ENCODE measurements at regions not wholly inside any gene's neighbourhood (a gene's known extent, or its start where the extent isn't known, plus 50 kb on each side); places are given as distances from the start of the nearest gene placed in this dataset.
"Not testable (repeated sequence)": the region's sequence is repeated elsewhere in the genome, so short reads cannot be mapped to it uniquely, and the experiment has no call there.

DNA sequence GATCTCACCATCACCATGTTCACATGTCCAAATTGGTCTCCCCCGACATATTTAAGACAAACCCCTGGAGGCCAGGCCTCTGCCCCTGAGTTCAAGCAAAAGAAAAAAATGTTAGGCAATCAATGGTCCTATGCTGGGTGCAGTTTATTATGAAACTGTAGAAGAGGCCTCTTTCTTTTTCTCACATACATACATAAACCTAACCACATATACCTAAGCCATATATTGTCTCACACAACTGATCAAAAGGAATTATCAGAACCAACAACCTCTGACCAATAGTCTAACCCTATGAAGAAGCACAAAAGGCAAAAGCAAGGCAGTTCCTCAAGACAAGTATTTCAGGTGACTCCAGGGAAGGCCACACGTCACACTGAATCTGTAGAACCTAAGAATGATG is 49.9 kb downstream of the ILRUN start:
- intact Hi-C loops (cut with DNase I), result no loop called here
- TF ChIP-seq, protein P1, sequence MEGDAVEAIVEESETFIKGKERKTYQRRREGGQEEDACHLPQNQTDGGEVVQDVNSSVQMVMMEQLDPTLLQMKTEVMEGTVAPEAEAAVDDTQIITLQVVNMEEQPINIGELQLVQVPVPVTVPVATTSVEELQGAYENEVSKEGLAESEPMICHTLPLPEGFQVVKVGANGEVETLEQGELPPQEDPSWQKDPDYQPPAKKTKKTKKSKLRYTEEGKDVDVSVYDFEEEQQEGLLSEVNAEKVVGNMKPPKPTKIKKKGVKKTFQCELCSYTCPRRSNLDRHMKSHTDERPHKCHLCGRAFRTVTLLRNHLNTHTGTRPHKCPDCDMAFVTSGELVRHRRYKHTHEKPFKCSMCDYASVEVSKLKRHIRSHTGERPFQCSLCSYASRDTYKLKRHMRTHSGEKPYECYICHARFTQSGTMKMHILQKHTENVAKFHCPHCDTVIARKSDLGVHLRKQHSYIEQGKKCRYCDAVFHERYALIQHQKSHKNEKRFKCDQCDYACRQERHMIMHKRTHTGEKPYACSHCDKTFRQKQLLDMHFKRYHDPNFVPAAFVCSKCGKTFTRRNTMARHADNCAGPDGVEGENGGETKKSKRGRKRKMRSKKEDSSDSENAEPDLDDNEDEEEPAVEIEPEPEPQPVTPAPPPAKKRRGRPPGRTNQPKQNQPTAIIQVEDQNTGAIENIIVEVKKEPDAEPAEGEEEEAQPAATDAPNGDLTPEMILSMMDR (IDR thresholded peaks at IDR 0.05), result no peak
- no peak overlapping the region for H3K4me3 ChIP-seq
- no peaks in the 10 kb centered on the region for H3K4me1 ChIP-seq
- H3K9me3 ChIP-seq, result no peaks in the 10 kb centered on the region
- H3K27ac ChIP-seq, result no peak overlapping the region
- H3K27me3 ChIP-seq, result no peaks in the 10 kb centered on the region
- peaks cover 40% of the 10 kb centered on the region for H3K36me3 ChIP-seq
- ATAC-seq, result no peak
- no peak for DNase-seq

DNA sequence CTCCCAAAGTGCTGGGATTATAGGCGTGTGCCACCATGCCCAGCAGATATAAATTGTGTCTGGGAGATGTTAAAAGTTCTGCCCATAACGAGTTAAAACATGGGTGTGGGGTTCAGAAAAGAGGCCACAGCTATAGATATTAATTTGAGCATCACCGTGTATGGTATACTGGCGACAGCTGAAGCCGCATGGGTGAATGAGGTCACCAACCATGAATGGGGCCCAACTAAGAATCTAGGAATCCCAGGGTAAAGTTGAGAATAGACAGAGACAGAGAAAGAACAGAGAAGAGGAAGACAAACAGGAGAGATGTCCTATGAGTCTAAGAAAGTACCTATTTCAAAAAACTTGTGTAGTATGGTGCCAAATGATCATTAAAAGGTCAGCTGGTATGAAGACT is 50.9 kb downstream of the ILRUN start:
- TF ChIP-seq, protein P1 (IDR thresholded peaks at IDR 0.05), result no peak
- ATAC-seq, result no peak
- Histone ChIP-seq H3K36me3 (peaks cover 42% of the 10 kb centered on the region), H3K27me3 (no peaks in the 10 kb centered on the region), H3K27ac (no peak overlapping the region), H3K9me3 (no peaks in the 10 kb centered on the region), H3K4me1 (no peaks in the 10 kb centered on the region), H3K4me3 (no peak overlapping the region)
- DNase-seq, result no peak
- intact Hi-C loops (cut with DNase I), result no loop called here

DNA sequence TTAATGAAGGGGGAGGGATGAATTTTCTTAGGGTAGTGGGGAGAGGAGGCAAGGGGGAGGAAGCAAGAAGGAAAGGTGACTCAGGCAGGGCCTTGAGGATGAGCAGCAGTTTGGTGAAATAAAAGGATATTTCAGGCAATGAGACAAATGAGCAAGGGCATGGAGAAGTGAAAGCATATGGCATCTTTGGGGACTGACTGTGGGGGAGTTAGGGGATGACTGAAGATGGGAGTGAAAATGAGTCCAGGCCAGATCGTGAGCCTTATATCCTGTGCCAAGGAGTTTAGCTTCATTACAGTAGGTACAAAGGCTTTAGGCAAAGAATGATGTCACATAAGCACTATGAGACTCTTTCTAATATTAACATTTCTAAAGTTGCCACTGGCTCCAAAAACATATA is 51.9 kb downstream of the ILRUN start:
- H3K4me3 ChIP-seq, result no peak overlapping the region
- intact Hi-C loops (cut with DNase I), result no loop called here
- DNase-seq, result no peak
- no peaks in the 10 kb centered on the region for H3K4me1 ChIP-seq
- H3K36me3 ChIP-seq, result peaks cover 42% of the 10 kb centered on the region
- H3K9me3 ChIP-seq, result no peaks in the 10 kb centered on the region
- H3K27me3 ChIP-seq, result no peaks in the 10 kb centered on the region
- no peak for ATAC-seq
- TF ChIP-seq, protein P1 (IDR thresholded peaks at IDR 0.05), result no peak
- no peak overlapping the region for H3K27ac ChIP-seq

DNA sequence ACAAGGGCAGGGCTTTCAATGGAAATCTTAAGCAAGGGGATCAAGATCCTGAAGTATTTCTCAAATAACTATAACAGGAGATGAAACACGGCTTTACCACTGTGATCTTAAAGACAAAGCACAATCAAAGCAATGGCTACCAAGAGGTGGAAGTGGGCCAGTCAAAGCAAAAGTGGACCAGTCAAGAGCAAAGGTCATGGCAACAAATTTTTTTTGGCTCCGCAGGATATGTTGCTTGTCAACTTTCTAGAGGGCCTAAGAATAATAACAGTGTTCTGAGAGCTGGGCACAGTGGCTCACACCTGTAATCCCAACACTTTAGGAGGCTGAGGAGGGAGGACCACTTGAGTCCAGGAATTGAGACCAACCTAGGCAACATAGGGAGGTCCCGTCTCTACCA is 54.1 kb downstream of the ILRUN start:
- DNase-seq, result no peak
- TF ChIP-seq, protein P1 (IDR thresholded peaks at IDR 0.05), result no peak
- H3K4me1 ChIP-seq, result no peaks in the 10 kb centered on the region
- H3K36me3 ChIP-seq, result peaks cover 37% of the 10 kb centered on the region
- no peak overlapping the region for H3K27ac ChIP-seq
- no peaks in the 10 kb centered on the region for H3K9me3 ChIP-seq
- intact Hi-C loops (cut with DNase I), result no loop called here
- no peak for ATAC-seq
- H3K27me3 ChIP-seq, result no peaks in the 10 kb centered on the region
- no peak overlapping the region for H3K4me3 ChIP-seq

DNA sequence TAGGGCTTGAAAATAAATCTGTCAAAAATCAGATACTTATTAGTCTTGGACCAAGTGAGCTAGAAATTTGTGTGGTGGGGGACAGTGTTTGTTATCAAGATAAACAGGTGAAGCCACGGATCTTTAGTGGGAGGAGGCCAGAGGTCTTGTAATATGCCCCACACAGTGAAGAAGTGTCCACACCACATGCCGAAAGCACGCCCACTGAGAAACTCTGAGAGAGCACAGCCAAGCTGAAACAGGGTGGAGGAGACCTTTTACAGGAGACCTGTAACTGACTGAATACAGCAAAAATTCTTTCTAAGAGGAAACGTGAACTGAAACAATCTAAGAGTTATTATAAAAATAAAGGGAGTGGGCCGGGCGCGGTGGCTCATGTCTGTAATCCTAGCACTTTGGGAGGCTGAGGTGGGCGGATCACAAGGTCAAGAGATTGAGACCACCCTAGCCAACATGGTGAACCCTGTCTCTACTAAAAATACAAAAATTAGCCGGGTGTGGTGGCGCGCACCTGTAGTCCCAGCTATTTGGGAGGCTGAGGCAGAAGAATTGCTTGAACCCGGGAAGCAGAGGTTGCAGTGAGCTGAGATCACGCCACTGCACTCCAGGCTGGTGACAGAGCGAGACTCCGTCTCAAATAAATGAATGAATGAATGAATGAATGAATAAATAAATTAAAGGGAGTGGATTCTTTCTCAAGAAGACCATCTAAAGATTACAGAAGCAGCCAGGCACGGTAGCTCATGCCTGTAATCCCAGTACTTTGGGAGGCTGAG is 56.3 kb downstream of the ILRUN start:
- DNase-seq; H3K27ac ChIP-seq; H3K4me1 ChIP-seq; intact Hi-C loops (cut with DNase I); H3K4me3 ChIP-seq; H3K27me3 ChIP-seq; H3K9me3 ChIP-seq; ATAC-seq: not testable (repeated sequence)
- peaks cover 27% of the 10 kb centered on the region for H3K36me3 ChIP-seq

DNA sequence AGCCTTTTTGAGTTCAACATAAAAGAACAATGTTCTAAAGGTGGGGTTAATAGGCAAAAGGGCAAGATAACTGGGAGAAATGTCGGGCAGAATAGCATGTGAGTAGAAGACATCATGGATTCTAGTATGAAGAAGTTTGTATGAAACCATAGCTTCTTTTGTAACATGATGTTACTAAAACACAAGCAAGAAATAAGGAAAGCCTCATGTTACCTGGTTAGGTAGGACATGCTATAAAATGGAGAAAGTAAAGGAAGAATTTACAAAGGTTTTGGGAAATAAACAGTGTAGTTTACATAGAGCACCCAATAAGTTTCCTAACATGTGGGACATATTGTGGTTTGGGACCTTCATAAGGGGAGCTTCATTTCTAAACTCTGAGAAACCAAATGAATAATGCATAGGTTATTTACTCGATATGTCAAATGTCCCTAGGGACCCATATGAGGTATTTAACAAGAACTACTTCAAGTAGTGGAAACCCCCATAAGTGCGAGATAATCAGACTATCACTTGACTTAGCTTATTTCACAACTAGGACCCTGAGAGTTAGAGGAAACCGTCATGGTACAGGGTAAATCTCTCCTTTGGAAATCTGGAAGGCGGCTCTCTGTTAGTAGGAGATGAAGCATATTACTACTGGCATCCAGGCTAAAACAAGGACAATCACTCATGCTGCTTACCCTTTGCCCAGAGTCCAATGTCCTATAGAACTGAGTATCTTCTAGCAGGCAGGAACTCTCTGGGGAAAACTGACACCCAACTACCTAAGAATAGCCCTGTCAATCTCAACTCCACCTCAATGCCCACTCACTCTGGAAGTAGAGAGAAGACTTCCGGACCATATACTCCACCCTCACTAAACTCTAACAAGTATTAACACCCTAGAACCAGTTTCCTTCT is 57.5 kb downstream of the ILRUN start:
- TF ChIP-seq, protein P1 (IDR thresholded peaks at IDR 0.05), result no peak
- no peak overlapping the region for H3K4me3 ChIP-seq
- DNase-seq (no peak), ATAC-seq (no peak)
- no peaks in the 10 kb centered on the region for H3K27me3 ChIP-seq
- peaks cover 15% of the 10 kb centered on the region for H3K36me3 ChIP-seq
- no peaks in the 10 kb centered on the region for H3K4me1 ChIP-seq
- intact Hi-C loops (cut with DNase I), result no loop called here
- H3K27ac ChIP-seq, result no peak overlapping the region
- H3K9me3 ChIP-seq, result no peaks in the 10 kb centered on the region

Measured in upper lobe of right lung (tissue), 1 donor.